ENCODE measurements at regions not wholly inside any gene's neighbourhood (a gene's known extent, or its start where the extent isn't known, plus 50 kb on each side); places are given as distances from the start of the nearest gene placed in this dataset.

GRCh38 chr4:178026999-178027398 lies 584.8 kb upstream of the AGA start:
- Mint-ChIP-seq H3K9me3 (ENCODE audit: unreplicated experiment) (no peaks in the 10 kb centered on the region), H3K27ac (ENCODE audit: unreplicated experiment) (no peak overlapping the region), H3K4me3 (ENCODE audit: unreplicated experiment) (no peak overlapping the region), H3K4me1 (ENCODE audit: unreplicated experiment) (no peaks in the 10 kb centered on the region), H3K36me3 (ENCODE audit: low read depth, unreplicated experiment) (no peaks in the 10 kb centered on the region), H3K27me3 (ENCODE audit: unreplicated experiment) (no peaks in the 10 kb centered on the region)
- no peak for DNase-seq (ENCODE audit: low spot score)
- no peak for TF ChIP-seq CTCF (IDR thresholded peaks at IDR 0.05; ENCODE audit: unreplicated experiment)

- Mint-ChIP-seq H3K4me3 (ENCODE audit: unreplicated experiment) (no peak overlapping the region), H3K36me3 (ENCODE audit: low read depth, unreplicated experiment) (no peaks in the 10 kb centered on the region), H3K27me3 (ENCODE audit: unreplicated experiment) (no peaks in the 10 kb centered on the region), H3K9me3 (ENCODE audit: unreplicated experiment) (no peaks in the 10 kb centered on the region), H3K4me1 (ENCODE audit: unreplicated experiment) (no peaks in the 10 kb centered on the region), H3K27ac (ENCODE audit: unreplicated experiment) (no peak overlapping the region)
- DNase-seq (ENCODE audit: low spot score): no peak
- no peak for TF ChIP-seq CTCF (IDR thresholded peaks at IDR 0.05; ENCODE audit: unreplicated experiment)
Observed at GRCh38 chr4:178027796-178028195, 585.6 kb upstream of the AGA start.

- no peak for DNase-seq (ENCODE audit: low spot score)
- Mint-ChIP-seq H3K27ac (ENCODE audit: unreplicated experiment) (no peak overlapping the region), H3K4me1 (ENCODE audit: unreplicated experiment) (no peaks in the 10 kb centered on the region), H3K4me3 (ENCODE audit: unreplicated experiment) (no peak overlapping the region), H3K9me3 (ENCODE audit: unreplicated experiment) (no peaks in the 10 kb centered on the region), H3K36me3 (ENCODE audit: low read depth, unreplicated experiment) (no peaks in the 10 kb centered on the region), H3K27me3 (ENCODE audit: unreplicated experiment) (no peaks in the 10 kb centered on the region)
- no peak for TF ChIP-seq CTCF (IDR thresholded peaks at IDR 0.05; ENCODE audit: unreplicated experiment)
Observed at GRCh38 chr4:178028481-178028880, 586.2 kb upstream of the AGA start.

- H3K27me3 Mint-ChIP-seq (ENCODE audit: unreplicated experiment): no peaks in the 10 kb centered on the region
- DNase-seq (ENCODE audit: low spot score): no peak
- no peak overlapping the region for H3K4me3 Mint-ChIP-seq (ENCODE audit: unreplicated experiment)
- no peaks in the 10 kb centered on the region for H3K4me1 Mint-ChIP-seq (ENCODE audit: unreplicated experiment)
- TF ChIP-seq CTCF (IDR thresholded peaks at IDR 0.05; ENCODE audit: unreplicated experiment): no peak
- H3K36me3 Mint-ChIP-seq (ENCODE audit: low read depth, unreplicated experiment): no peaks in the 10 kb centered on the region
- H3K9me3 Mint-ChIP-seq (ENCODE audit: unreplicated experiment): no peaks in the 10 kb centered on the region
- H3K27ac Mint-ChIP-seq (ENCODE audit: unreplicated experiment): no peak overlapping the region
Observed at GRCh38 chr4:178037459-178038214, 595.4 kb upstream of the AGA start.

GRCh38 chr4:178056996-178057395 lies 614.8 kb upstream of the AGA start:
- no peaks in the 10 kb centered on the region for H3K4me1 Mint-ChIP-seq (ENCODE audit: unreplicated experiment)
- no peak for TF ChIP-seq CTCF (IDR thresholded peaks at IDR 0.05; ENCODE audit: unreplicated experiment)
- H3K4me3 Mint-ChIP-seq (ENCODE audit: unreplicated experiment): no peak overlapping the region
- no peaks in the 10 kb centered on the region for H3K27me3 Mint-ChIP-seq (ENCODE audit: unreplicated experiment)
- no peaks in the 10 kb centered on the region for H3K9me3 Mint-ChIP-seq (ENCODE audit: unreplicated experiment)
- no peak for DNase-seq (ENCODE audit: low spot score)
- H3K36me3 Mint-ChIP-seq (ENCODE audit: low read depth, unreplicated experiment): no peaks in the 10 kb centered on the region
- no peak overlapping the region for H3K27ac Mint-ChIP-seq (ENCODE audit: unreplicated experiment)

Measured in endothelial cell (in vitro differentiated cells).